ENCODE measurements at regions not wholly inside any gene's neighbourhood (a gene's known extent, or its start where the extent isn't known, plus 50 kb on each side); places are given as distances from the start of the nearest gene placed in this dataset.

DNA sequence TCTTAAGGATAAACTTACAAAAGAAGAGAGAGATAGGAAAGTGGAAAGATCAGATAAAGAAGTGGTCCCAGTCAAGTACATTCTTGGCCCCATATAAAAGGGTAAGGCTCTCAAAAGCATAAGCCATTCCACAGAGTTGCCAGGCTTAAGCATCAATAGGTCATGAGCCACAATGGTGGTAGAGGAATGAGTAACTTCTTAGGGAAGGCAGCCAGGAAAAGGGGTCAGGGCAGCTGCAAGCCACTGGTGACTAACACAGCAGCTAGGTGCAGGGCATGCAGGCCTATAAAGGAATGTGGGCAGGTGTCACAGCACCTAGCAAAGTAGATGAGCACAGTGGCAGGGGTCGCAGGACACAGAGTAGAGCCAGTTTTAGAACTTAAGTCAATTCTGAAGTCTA lies 302.6 kb upstream of the FAT3 start:
- no peak for TF ChIP-seq EZH2 (IDR thresholded peaks at IDR 0.05; ENCODE audit: borderline replicate concordance, low read depth, low read length, poor library complexity, severe bottlenecking)
- TF ChIP-seq, protein P1, sequence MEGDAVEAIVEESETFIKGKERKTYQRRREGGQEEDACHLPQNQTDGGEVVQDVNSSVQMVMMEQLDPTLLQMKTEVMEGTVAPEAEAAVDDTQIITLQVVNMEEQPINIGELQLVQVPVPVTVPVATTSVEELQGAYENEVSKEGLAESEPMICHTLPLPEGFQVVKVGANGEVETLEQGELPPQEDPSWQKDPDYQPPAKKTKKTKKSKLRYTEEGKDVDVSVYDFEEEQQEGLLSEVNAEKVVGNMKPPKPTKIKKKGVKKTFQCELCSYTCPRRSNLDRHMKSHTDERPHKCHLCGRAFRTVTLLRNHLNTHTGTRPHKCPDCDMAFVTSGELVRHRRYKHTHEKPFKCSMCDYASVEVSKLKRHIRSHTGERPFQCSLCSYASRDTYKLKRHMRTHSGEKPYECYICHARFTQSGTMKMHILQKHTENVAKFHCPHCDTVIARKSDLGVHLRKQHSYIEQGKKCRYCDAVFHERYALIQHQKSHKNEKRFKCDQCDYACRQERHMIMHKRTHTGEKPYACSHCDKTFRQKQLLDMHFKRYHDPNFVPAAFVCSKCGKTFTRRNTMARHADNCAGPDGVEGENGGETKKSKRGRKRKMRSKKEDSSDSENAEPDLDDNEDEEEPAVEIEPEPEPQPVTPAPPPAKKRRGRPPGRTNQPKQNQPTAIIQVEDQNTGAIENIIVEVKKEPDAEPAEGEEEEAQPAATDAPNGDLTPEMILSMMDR (conservative IDR thresholded peaks at IDR 0.05; ENCODE audit: low read depth, low read length): no peak
